ENCODE measurements at regions not wholly inside any gene's neighbourhood (a gene's known extent, or its start where the extent isn't known, plus 50 kb on each side); places are given as distances from the start of the nearest gene placed in this dataset.

DNA sequence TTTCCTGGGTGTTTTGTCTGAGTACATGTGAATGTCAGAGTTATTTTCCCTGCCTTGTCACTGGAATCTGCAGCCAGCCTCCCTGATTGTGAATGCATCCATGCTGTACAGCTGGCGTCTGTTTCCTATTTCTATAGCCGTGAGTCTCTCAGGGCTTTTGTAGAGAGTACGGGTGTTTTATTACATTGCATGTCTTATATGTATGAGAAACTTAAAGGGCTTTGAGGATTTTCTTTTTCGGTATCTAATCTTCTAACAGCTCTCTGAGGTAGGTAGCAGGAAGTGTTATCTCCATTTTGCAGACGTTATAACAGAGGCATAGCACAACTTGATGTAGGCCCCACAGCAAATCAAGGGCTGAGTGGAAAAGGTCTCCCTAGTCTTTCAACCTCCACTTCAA, 272.9 kb downstream of the PRL start:
- TF ChIP-seq, protein P1, sequence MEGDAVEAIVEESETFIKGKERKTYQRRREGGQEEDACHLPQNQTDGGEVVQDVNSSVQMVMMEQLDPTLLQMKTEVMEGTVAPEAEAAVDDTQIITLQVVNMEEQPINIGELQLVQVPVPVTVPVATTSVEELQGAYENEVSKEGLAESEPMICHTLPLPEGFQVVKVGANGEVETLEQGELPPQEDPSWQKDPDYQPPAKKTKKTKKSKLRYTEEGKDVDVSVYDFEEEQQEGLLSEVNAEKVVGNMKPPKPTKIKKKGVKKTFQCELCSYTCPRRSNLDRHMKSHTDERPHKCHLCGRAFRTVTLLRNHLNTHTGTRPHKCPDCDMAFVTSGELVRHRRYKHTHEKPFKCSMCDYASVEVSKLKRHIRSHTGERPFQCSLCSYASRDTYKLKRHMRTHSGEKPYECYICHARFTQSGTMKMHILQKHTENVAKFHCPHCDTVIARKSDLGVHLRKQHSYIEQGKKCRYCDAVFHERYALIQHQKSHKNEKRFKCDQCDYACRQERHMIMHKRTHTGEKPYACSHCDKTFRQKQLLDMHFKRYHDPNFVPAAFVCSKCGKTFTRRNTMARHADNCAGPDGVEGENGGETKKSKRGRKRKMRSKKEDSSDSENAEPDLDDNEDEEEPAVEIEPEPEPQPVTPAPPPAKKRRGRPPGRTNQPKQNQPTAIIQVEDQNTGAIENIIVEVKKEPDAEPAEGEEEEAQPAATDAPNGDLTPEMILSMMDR (IDR thresholded peaks at IDR 0.05) = no peak
- TF ChIP-seq EZH2 (IDR thresholded peaks at IDR 0.05; ENCODE audit: borderline replicate concordance, insufficient read depth, low read depth, low read length, poor library complexity, severe bottlenecking) = no peak

Data from B cell (primary cell).